GM21786 (cell line): ENCODE measurements at regions not wholly inside any gene's neighbourhood (a gene's known extent, or its start where the extent isn't known, plus 50 kb on each side); places are given as distances from the start of the nearest gene placed in this dataset.

ENCODE experiments used
- ATAC-seq: cut with Tn5 transposase; IDR thresholded peaks from one replicate; pipeline ENCODE4 v1.9.1; 2021; ENCODE audit not compliant: unreplicated experiment

- no peak for ATAC-seq
Observed at GRCh38 chr2:41527525-41528323, 520.1 kb upstream of the PKDCC start.

GRCh38 chr2:41535575-41535974 lies 512.2 kb upstream of the PKDCC start:
- ATAC-seq, result no peak

GRCh38 chr2:41540272-41540998 lies 507.4 kb upstream of the PKDCC start:
- no peak for ATAC-seq

- no peak for ATAC-seq
Observed at GRCh38 chr2:41543726-41544125, 504.1 kb upstream of the PKDCC start.

- no peak for ATAC-seq
Observed at GRCh38 chr2:41544709-41545108, 503.1 kb upstream of the PKDCC start.

- ATAC-seq, result no peak
Observed at GRCh38 chr2:41546031-41546430, 501.8 kb upstream of the PKDCC start.

GRCh38 chr2:41568648-41569047 lies 479.2 kb upstream of the PKDCC start:
- no peak for ATAC-seq

- ATAC-seq, result no peak
Observed at GRCh38 chr2:41572154-41572553, 475.7 kb upstream of the PKDCC start.

GRCh38 chr2:41576423-41576822 lies 471.4 kb upstream of the PKDCC start:
- ATAC-seq, result no peak

- no peak for ATAC-seq
Observed at GRCh38 chr2:41579806-41580205, 468.0 kb upstream of the PKDCC start.

GRCh38 chr2:41580806-41581205 lies 467.0 kb upstream of the PKDCC start:
- no peak for ATAC-seq

- ATAC-seq, result no peak
Observed at GRCh38 chr2:41595240-41595639, 452.6 kb upstream of the PKDCC start.

GRCh38 chr2:41597680-41598079 lies 450.1 kb upstream of the PKDCC start:
- ATAC-seq, result no peak

- no peak for ATAC-seq
Observed at GRCh38 chr2:41598161-41598894, 449.5 kb upstream of the PKDCC start.

GRCh38 chr2:41600460-41600859 lies 447.4 kb upstream of the PKDCC start:
- ATAC-seq, result no peak

GRCh38 chr2:41602341-41602740 lies 445.5 kb upstream of the PKDCC start:
- no peak for ATAC-seq

GRCh38 chr2:41605311-41605710 lies 442.5 kb upstream of the PKDCC start:
- no peak for ATAC-seq

- no peak for ATAC-seq
Observed at GRCh38 chr2:41605914-41606313, 441.9 kb upstream of the PKDCC start.

GRCh38 chr2:41610501-41611190 lies 437.2 kb upstream of the PKDCC start:
- ATAC-seq, result no peak

GRCh38 chr2:41618754-41619153 lies 429.1 kb upstream of the PKDCC start:
- ATAC-seq, result peak; percentile 47

- no peak for ATAC-seq
Observed at GRCh38 chr2:41621095-41621494, 426.7 kb upstream of the PKDCC start.
